WTC11 (cell line): ENCODE measurements at regions not wholly inside any gene's neighbourhood (a gene's known extent, or its start where the extent isn't known, plus 50 kb on each side); places are given as distances from the start of the nearest gene placed in this dataset.

Source experiments
- ATAC-seq: fragments of 200-7000 bp; cut with Tn5 transposase; 2 replicates; pipeline ENCODE4 v1.10.0; 2021; ENCODE audit warnings: mild to moderate bottlenecking, moderate library complexity
- CTCF ChIA-PET: fragments of 300-600 bp; sonication (Branson Sonifier 250); formaldehyde crosslinking; loops from one replicate; lab custom pipeline; 2021; ENCODE audit warnings: antibody characterized with exemption; lab: Charles Lee
- POLR2A ChIA-PET: fragments of 350-600 bp; sonication (Branson Sonifier 250); formaldehyde crosslinking; loops from one replicate; lab custom pipeline; 2021; ENCODE audit warnings: antibody characterized with exemption; lab: Charles Lee
- DNase-seq: peaks from one replicate; pipeline ENCODE4 v3.0.0; 2021; ENCODE audit warnings: low spot score
- H3K27ac Mint-ChIP-seq: 2 replicates; pipeline ENCODE4 v1.8.0; 2021; ENCODE audit warnings: mixed read lengths
- H3K27me3 Mint-ChIP-seq: 2 replicates; pipeline ENCODE4 v1.8.0; 2021; ENCODE audit warnings: low read depth, mild to moderate bottlenecking, moderate library complexity, mixed read lengths
- H3K36me3 Mint-ChIP-seq: 2 replicates; pipeline ENCODE4 v1.8.0; 2021; ENCODE audit warnings: mixed read lengths
- H3K4me1 Mint-ChIP-seq: 2 replicates; pipeline ENCODE4 v1.8.0; 2022; ENCODE audit warnings: mixed read lengths
- H3K4me3 Mint-ChIP-seq: 2 replicates; pipeline ENCODE4 v1.8.0; 2021; ENCODE audit warnings: mild to moderate bottlenecking, moderate library complexity, mixed read lengths
- H3K9me3 Mint-ChIP-seq: 2 replicates; pipeline ENCODE4 v1.8.0; 2021; ENCODE audit warnings: mixed read lengths
- CBFB ChIP-seq: sonication (generic); formaldehyde crosslinking; IDR thresholded peaks from 2 replicates; pipeline ENCODE4 v1.8.1; 2022; ENCODE audit warnings: mild to moderate bottlenecking, low read depth, missing genetic modification reagents
- GABPB1 ChIP-seq: sonication (generic); formaldehyde crosslinking; IDR thresholded peaks from 2 replicates; pipeline ENCODE4 v1.8.1; 2023; ENCODE audit warnings: mild to moderate bottlenecking, missing genetic modification reagents
- HMGXB4 ChIP-seq: sonication (generic); formaldehyde crosslinking; IDR thresholded peaks from 2 replicates; pipeline ENCODE4 v1.8.1; 2023; ENCODE audit warnings: mild to moderate bottlenecking, moderate library complexity, missing genetic modification reagents
- MXD4 ChIP-seq: fragments of 250-450 bp; sonication (Bioruptor Pico); IDR thresholded peaks from 2 replicates; pipeline ENCODE4 v1.8.0; 2021; ENCODE audit warnings: mild to moderate bottlenecking, moderate library complexity, borderline replicate concordance
- RORB ChIP-seq: fragments of 250-450 bp; sonication (Bioruptor Pico); IDR thresholded peaks from 2 replicates; pipeline ENCODE4 v1.9.0; 2021; ENCODE audit warnings: mild to moderate bottlenecking
- SOX15 ChIP-seq: fragments of 250-450 bp; sonication (Bioruptor Pico); IDR thresholded peaks from 2 replicates; pipeline ENCODE4 v1.9.0; 2021; ENCODE audit warnings: mild to moderate bottlenecking
- TEAD1 ChIP-seq: sonication (generic); formaldehyde crosslinking; IDR thresholded peaks from 2 replicates; pipeline ENCODE4 v1.8.0; 2022; ENCODE audit warnings: mild to moderate bottlenecking, missing genetic modification reagents
- ZNF219 ChIP-seq: sonication (generic); formaldehyde crosslinking; IDR thresholded peaks from 2 replicates; pipeline ENCODE4 v1.8.0; 2023; ENCODE audit warnings: missing genetic modification reagents, mild to moderate bottlenecking, borderline replicate concordance
- ZNF263 ChIP-seq: sonication (generic); formaldehyde crosslinking; IDR thresholded peaks from 2 replicates; pipeline ENCODE4 v1.8.1; 2022; ENCODE audit warnings: low read depth, mild to moderate bottlenecking, moderate library complexity, missing genetic modification reagents
- ZNF425 ChIP-seq: fragments of 250-450 bp; sonication (Bioruptor Pico); conservative IDR thresholded peaks from 2 replicates; pipeline ENCODE4 v1.9.0; 2021; ENCODE audit warnings: mild to moderate bottlenecking
- ZNF532 ChIP-seq: fragments of 250-450 bp; sonication (Bioruptor Pico); IDR thresholded peaks from 2 replicates; pipeline ENCODE4 v1.9.0; 2021; ENCODE audit warnings: mild to moderate bottlenecking, borderline replicate concordance
- TF ChIP-seq, protein P1 (sequence below): sonication (generic); formaldehyde crosslinking; IDR thresholded peaks from 2 replicates; pipeline ENCODE4 v1.8.1; 2023; ENCODE audit warnings: mild to moderate bottlenecking, missing genetic modification reagents
- TF ChIP-seq, protein P2 (sequence below): sonication (generic); formaldehyde crosslinking; IDR thresholded peaks from 2 replicates; pipeline ENCODE4 v1.8.0; 2023; ENCODE audit warnings: missing genetic modification reagents

DNA sequence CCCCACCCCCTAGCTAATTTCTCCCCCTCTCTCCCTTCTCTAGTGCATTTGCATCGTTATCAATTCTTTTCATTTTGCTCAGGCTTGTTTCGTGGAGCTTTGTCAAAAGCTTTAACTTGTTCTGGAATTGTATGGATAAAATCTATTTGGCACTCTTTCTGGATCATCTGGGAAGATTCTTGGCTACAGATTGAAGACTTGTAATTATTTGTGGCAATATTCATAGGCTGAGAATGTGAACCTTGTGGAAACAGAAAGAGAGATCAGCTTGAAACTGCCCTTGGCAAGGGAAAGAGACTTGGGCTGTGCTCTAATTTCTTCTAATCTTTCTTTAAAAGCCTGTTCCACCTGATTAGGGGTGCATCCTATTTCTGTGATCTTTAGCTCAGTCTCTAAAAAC is 340.6 kb upstream of the DAB2 start (continued):
- TF ChIP-seq ZNF532 (CRISPR knock-in tag) (no peak), TEAD1 (CRISPR knock-in tag) (no peak), MXD4 (no peak), GABPB1 (CRISPR knock-in tag) (no peak), CBFB (no peak), SOX15 (CRISPR knock-in tag) (no peak), RORB (no peak), ZNF425 (CRISPR knock-in tag) (no peak), HMGXB4 (CRISPR knock-in tag) (no peak), ZNF219 (no peak)
- TF ChIP-seq, protein P1, sequence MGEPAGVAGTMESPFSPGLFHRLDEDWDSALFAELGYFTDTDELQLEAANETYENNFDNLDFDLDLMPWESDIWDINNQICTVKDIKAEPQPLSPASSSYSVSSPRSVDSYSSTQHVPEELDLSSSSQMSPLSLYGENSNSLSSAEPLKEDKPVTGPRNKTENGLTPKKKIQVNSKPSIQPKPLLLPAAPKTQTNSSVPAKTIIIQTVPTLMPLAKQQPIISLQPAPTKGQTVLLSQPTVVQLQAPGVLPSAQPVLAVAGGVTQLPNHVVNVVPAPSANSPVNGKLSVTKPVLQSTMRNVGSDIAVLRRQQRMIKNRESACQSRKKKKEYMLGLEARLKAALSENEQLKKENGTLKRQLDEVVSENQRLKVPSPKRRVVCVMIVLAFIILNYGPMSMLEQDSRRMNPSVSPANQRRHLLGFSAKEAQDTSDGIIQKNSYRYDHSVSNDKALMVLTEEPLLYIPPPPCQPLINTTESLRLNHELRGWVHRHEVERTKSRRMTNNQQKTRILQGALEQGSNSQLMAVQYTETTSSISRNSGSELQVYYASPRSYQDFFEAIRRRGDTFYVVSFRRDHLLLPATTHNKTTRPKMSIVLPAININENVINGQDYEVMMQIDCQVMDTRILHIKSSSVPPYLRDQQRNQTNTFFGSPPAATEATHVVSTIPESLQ (CRISPR knock-in tag), result no peak
- TF ChIP-seq, protein P2, sequence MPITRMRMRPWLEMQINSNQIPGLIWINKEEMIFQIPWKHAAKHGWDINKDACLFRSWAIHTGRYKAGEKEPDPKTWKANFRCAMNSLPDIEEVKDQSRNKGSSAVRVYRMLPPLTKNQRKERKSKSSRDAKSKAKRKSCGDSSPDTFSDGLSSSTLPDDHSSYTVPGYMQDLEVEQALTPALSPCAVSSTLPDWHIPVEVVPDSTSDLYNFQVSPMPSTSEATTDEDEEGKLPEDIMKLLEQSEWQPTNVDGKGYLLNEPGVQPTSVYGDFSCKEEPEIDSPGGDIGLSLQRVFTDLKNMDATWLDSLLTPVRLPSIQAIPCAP, result no peak

GRCh38 chr5:39762761-39763160 is 338.0 kb upstream of the DAB2 start:
- TF ChIP-seq ZNF263 (CRISPR knock-in tag) (no peak), ZNF219 (no peak), SOX15 (CRISPR knock-in tag) (no peak)
- H3K4me3 Mint-ChIP-seq, result no peak overlapping the region
- CTCF ChIA-PET, result no interaction called here
- no peaks in the 10 kb centered on the region for H3K36me3 Mint-ChIP-seq
- H3K9me3 Mint-ChIP-seq, result peaks cover 7% of the 10 kb centered on the region
- POLR2A ChIA-PET, result no interaction called here
- no peaks in the 10 kb centered on the region for H3K4me1 Mint-ChIP-seq
- no peak for DNase-seq
- no peaks in the 10 kb centered on the region for H3K27me3 Mint-ChIP-seq
- no peak for ATAC-seq
- H3K27ac Mint-ChIP-seq, result no peak overlapping the region
